ENCODE measurements at regions not wholly inside any gene's neighbourhood (a gene's known extent, or its start where the extent isn't known, plus 50 kb on each side); places are given as distances from the start of the nearest gene placed in this dataset.

DNA sequence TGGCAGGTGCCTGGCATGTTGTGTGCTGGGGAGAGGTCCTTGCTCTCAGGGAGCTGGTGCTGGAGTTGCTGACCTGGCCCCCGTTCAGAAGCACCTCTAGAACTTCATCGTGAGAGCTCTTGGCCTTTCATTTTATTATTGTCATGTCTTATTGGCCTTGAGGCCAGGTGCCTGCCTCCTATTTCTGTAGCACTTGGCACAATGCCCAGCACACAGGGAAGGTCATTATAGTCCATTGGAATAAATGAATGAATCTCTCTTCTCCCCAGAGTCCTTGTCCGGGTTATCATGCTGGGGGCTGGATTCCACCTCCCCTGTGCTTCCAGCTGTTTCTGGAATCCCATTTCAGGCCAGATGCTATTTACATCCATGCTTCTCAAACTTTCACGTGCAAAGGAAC lies 169.2 kb downstream of the HAPSTR1 start (continued):
- TF ChIP-seq, protein P1, sequence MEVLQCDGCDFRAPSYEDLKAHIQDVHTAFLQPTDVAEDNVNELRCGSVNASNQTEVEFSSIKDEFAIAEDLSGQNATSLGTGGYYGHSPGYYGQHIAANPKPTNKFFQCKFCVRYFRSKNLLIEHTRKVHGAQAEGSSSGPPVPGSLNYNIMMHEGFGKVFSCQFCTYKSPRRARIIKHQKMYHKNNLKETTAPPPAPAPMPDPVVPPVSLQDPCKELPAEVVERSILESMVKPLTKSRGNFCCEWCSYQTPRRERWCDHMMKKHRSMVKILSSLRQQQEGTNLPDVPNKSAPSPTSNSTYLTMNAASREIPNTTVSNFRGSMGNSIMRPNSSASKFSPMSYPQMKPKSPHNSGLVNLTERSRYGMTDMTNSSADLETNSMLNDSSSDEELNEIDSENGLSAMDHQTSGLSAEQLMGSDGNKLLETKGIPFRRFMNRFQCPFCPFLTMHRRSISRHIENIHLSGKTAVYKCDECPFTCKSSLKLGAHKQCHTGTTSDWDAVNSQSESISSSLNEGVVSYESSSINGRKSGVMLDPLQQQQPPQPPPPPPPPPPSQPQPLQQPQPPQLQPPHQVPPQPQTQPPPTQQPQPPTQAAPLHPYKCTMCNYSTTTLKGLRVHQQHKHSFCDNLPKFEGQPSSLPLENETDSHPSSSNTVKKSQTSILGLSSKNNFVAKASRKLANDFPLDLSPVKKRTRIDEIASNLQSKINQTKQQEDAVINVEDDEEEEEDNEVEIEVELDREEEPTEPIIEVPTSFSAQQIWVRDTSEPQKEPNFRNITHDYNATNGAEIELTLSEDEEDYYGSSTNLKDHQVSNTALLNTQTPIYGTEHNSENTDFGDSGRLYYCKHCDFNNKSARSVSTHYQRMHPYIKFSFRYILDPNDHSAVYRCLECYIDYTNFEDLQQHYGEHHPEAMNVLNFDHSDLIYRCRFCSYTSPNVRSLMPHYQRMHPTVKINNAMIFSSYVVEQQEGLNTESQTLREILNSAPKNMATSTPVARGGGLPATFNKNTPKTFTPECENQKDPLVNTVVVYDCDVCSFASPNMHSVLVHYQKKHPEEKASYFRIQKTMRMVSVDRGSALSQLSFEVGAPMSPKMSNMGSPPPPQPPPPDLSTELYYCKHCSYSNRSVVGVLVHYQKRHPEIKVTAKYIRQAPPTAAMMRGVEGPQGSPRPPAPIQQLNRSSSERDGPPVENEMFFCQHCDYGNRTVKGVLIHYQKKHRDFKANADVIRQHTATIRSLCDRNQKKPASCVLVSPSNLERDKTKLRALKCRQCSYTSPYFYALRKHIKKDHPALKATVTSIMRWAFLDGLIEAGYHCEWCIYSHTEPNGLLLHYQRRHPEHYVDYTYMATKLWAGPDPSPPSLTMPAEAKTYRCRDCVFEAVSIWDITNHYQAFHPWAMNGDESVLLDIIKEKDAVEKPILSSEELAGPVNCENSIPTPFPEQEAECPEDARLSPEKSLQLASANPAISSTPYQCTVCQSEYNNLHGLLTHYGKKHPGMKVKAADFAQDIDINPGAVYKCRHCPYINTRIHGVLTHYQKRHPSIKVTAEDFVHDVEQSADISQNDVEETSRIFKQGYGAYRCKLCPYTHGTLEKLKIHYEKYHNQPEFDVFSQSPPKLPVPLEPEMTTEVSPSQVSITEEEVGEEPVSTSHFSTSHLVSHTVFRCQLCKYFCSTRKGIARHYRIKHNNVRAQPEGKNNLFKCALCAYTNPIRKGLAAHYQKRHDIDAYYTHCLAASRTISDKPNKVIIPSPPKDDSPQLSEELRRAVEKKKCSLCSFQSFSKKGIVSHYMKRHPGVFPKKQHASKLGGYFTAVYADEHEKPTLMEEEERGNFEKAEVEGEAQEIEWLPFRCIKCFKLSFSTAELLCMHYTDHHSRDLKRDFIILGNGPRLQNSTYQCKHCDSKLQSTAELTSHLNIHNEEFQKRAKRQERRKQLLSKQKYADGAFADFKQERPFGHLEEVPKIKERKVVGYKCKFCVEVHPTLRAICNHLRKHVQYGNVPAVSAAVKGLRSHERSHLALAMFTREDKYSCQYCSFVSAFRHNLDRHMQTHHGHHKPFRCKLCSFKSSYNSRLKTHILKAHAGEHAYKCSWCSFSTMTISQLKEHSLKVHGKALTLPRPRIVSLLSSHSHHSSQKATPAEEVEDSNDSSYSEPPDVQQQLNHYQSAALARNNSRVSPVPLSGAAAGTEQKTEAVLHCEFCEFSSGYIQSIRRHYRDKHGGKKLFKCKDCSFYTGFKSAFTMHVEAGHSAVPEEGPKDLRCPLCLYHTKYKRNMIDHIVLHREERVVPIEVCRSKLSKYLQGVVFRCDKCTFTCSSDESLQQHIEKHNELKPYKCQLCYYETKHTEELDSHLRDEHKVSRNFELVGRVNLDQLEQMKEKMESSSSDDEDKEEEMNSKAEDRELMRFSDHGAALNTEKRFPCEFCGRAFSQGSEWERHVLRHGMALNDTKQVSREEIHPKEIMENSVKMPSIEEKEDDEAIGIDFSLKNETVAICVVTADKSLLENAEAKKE (CRISPR knock-in tag; IDR thresholded peaks at IDR 0.05): no peak

DNA sequence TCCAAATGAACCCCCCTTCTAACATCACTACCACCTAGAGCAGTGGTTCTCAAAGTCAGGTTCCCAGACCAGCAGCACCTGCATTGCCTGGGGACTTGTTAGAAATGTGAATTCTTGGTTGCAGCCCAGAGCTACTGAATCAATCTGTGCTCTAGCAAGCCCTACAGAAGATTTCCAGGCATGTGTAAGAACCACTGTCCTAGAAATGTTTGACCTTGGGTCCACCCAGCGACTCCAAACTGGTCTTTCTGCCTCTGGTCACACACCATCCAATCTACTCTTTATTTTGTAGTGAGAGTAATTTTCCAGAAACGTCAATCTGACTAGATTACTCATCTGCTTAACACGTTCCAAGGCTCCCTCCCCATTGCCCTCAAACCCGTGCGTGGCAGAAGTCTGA lies 169.9 kb downstream of the HAPSTR1 start:
- no peaks in the 10 kb centered on the region for H3K36me3 Mint-ChIP-seq (ENCODE audit: low read depth)
- no peak overlapping the region for H3K27ac Mint-ChIP-seq
- Histone ChIP-seq H2AFZ (no peak overlapping the region), H3K27ac (ENCODE audit: low read depth) (no peak overlapping the region), H3K4me3 (no peak overlapping the region), H4K20me1 (replicated peaks; ENCODE audit: insufficient read depth) (no peaks in the 10 kb centered on the region), H3K36me3 (ENCODE audit: insufficient read depth) (no peaks in the 10 kb centered on the region), H3K4me1 (ENCODE audit: insufficient read depth) (no peaks in the 10 kb centered on the region), H3K79me2 (replicated peaks; ENCODE audit: insufficient read depth) (no peaks in the 10 kb centered on the region), H3F3A (replicated peaks; ENCODE audit: low read depth) (no peaks in the 10 kb centered on the region), H3K9me2 (ENCODE audit: insufficient read depth) (0 out of 2 replicates have a peak, but pooled peaks cover 2% of the 10 kb centered on the region), H3K4me2 (no peak overlapping the region), H3K27me3 (ENCODE audit: insufficient read depth) (no peaks in the 10 kb centered on the region)
- ATAC-seq (no peak), DNase-seq (ENCODE audit: low spot score) (no peak)
- peaks cover 16% of the 10 kb centered on the region for H3K4me1 Mint-ChIP-seq
- H3K9me3 Mint-ChIP-seq: no peaks in the 10 kb centered on the region
- H3K27me3 Mint-ChIP-seq (ENCODE audit: insufficient read depth, low read depth, poor library complexity): peaks cover 3% of the 10 kb centered on the region
- no peak overlapping the region for H3K4me3 Mint-ChIP-seq
- TF ChIP-seq ZNF331 (CRISPR knock-in tag; IDR thresholded peaks at IDR 0.05; ENCODE audit: low read depth): no peak
- TF ChIP-seq, protein P2, sequence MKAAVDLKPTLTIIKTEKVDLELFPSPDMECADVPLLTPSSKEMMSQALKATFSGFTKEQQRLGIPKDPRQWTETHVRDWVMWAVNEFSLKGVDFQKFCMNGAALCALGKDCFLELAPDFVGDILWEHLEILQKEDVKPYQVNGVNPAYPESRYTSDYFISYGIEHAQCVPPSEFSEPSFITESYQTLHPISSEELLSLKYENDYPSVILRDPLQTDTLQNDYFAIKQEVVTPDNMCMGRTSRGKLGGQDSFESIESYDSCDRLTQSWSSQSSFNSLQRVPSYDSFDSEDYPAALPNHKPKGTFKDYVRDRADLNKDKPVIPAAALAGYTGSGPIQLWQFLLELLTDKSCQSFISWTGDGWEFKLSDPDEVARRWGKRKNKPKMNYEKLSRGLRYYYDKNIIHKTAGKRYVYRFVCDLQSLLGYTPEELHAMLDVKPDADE (IDR thresholded peaks at IDR 0.05): no peak
- TF ChIP-seq ZNF114 (CRISPR knock-in tag; IDR thresholded peaks at IDR 0.05): no peak
- no peak for TF ChIP-seq CREB1 (CRISPR knock-in tag; IDR thresholded peaks at IDR 0.05; ENCODE audit: low read depth)
- TF ChIP-seq EZH2 (IDR thresholded peaks at IDR 0.05; ENCODE audit: low read depth, unreplicated experiment): no peak
- no peak for TF ChIP-seq POLR2AphosphoS5 (IDR thresholded peaks at IDR 0.05; ENCODE audit: low read depth)
- no peak for TF ChIP-seq NANOG (IDR thresholded peaks at IDR 0.05; ENCODE audit: borderline replicate concordance)
- no peak for TF ChIP-seq STAT1 (IDR thresholded peaks at IDR 0.05; ENCODE audit: unreplicated experiment)
- TF ChIP-seq, protein P1 (CRISPR knock-in tag; IDR thresholded peaks at IDR 0.05): no peak
- no peak for TF ChIP-seq EZH2phosphoT487 (IDR thresholded peaks at IDR 0.05; ENCODE audit: unreplicated experiment)
